ENCODE measurements at regions not wholly inside any gene's neighbourhood (a gene's known extent, or its start where the extent isn't known, plus 50 kb on each side); places are given as distances from the start of the nearest gene placed in this dataset.

DNA sequence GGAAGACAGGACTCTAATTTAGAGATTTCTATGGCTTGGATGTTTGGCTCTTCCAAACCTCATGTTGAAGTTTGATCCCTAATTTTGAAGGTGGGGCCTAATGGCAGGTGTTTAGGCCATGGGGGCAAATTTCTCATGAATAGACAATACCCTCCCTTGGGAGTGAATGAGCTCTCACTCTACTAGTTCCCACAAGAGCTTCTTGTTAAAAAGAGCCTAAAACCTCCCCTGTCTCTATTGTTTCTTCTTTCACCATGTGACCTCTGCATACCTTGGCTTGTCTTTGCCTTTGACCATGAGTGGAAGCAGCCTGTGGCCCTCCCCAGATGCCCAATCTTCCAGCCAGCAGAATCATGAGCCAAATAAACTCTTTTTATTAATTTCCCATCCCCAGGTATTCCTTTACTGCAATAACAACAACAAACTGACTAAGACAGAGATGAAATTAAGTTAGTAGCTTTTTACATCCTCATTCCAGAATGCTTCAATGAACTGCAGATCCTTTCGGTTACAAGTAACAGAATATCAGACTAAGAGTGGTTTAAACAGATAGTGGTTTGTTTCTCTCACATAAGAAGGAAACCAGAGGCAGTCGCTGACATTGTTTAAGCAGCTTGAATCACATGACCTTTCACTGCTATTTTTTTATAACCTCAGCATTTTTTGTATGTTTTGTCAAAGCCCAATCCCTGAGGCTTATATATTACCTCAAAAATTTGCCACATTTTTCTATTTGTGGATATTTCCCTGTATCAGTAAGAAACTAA is 1013.3 kb upstream of the SEMA6D start:
- H3K27ac ChIP-seq (ENCODE audit: low read depth, low read length) = no peak overlapping the region
- intact Hi-C loops (cut with micrococcal nuclease) = no loop called here
- ChIA-PET RAD21 (ENCODE audit: low non-redundant PET in 1 of 2, low total read pairs in 2 of 2, uncharacterized antibody in 2 of 2, unreplicated experiment in 2 of 2) (no interaction called here), CTCF (no interaction called here), POLR2A (no interaction called here)
- H3K9ac ChIP-seq (ENCODE audit: low read length) = no peak overlapping the region
- H3K4me1 ChIP-seq (ENCODE audit: control insufficient read depth in 1 of 2, insufficient read depth in 2 of 2, low read length in 2 of 2) = no peaks in the 10 kb centered on the region
- H4K20me1 ChIP-seq (ENCODE audit: insufficient read depth) = no peaks in the 10 kb centered on the region
- no peak overlapping the region for H2AFZ ChIP-seq (ENCODE audit: low read depth, low read length, poor library complexity, severe bottlenecking)
- no peak overlapping the region for H3K4me2 ChIP-seq (ENCODE audit: low read length)
- no peak for DNase-seq (ENCODE audit: low read depth, low spot score)
- no peaks in the 10 kb centered on the region for H3K36me3 ChIP-seq (ENCODE audit: control insufficient read depth in 1 of 2, insufficient read depth in 2 of 2, low read length in 2 of 2)
- no peak for ATAC-seq
- H3K79me2 ChIP-seq (ENCODE audit: insufficient read depth, low read length) = no peaks in the 10 kb centered on the region
- no TSS peak for BruUV-seq (replicated peaks)
- H3K9me2 ChIP-seq (ENCODE audit: insufficient read depth) = no peaks in the 10 kb centered on the region
- H3K27me3 ChIP-seq (ENCODE audit: insufficient read depth, low read length) = no peaks in the 10 kb centered on the region
- no peak overlapping the region for H3K4me3 ChIP-seq (replicated peaks in 1 of 2; ENCODE audit: low read depth in 1 of 2, low read length in 2 of 2)
- TF ChIP-seq SP1 (IDR thresholded peaks at IDR 0.05; ENCODE audit: low read depth) (no peak), EZH2phosphoT487 (IDR thresholded peaks at IDR 0.05; ENCODE audit: borderline replicate concordance) (no peak), RAD21 (IDR thresholded peaks at IDR 0.05; ENCODE audit: low read depth) (no peak), SIN3A (IDR thresholded peaks at IDR 0.05; ENCODE audit: low read depth) (no peak), JUND (IDR thresholded peaks at IDR 0.05) (no peak), REST (IDR thresholded peaks at IDR 0.05; ENCODE audit: low read depth) (no peak), YY1 (IDR thresholded peaks at IDR 0.05; ENCODE audit: extremely low read depth, insufficient replicate concordance, low read depth, low read length) (no peak), FOSL1 (IDR thresholded peaks at IDR 0.05; ENCODE audit: low read depth) (no peak), CBX3 (IDR thresholded peaks at IDR 0.05; ENCODE audit: low read depth) (no peak), SRF (IDR thresholded peaks at IDR 0.05; ENCODE audit: low read depth) (no peak), ZNF274 (IDR thresholded peaks at IDR 0.05; ENCODE audit: low read depth, low read length) (no peak), MAX (IDR thresholded peaks at IDR 0.05) (no peak), POLR2A (IDR thresholded peaks at IDR 0.05; ENCODE audit: borderline replicate concordance, extremely low read depth, insufficient read depth, insufficient read length) (no peak), EZH2 (IDR thresholded peaks at IDR 0.05) (no peak)
- TF ChIP-seq, protein P1, sequence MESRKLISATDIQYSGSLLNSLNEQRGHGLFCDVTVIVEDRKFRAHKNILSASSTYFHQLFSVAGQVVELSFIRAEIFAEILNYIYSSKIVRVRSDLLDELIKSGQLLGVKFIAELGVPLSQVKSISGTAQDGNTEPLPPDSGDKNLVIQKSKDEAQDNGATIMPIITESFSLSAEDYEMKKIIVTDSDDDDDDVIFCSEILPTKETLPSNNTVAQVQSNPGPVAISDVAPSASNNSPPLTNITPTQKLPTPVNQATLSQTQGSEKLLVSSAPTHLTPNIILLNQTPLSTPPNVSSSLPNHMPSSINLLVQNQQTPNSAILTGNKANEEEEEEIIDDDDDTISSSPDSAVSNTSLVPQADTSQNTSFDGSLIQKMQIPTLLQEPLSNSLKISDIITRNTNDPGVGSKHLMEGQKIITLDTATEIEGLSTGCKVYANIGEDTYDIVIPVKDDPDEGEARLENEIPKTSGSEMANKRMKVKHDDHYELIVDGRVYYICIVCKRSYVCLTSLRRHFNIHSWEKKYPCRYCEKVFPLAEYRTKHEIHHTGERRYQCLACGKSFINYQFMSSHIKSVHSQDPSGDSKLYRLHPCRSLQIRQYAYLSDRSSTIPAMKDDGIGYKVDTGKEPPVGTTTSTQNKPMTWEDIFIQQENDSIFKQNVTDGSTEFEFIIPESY (IDR thresholded peaks at IDR 0.05; ENCODE audit: extremely low read depth, insufficient replicate concordance, low read length) = no peak
- H3K9me3 ChIP-seq (ENCODE audit: control insufficient read depth in 1 of 2, insufficient read depth in 1 of 2, low read depth in 1 of 2, low read length in 2 of 2) = peaks cover 0 to 22% of the 10 kb centered on the region in 2 experiments; a peak in 2 of 4 replicates

Data from HCT116 (cell line).